Motor neuron (in vitro differentiated cells): ENCODE measurements at regions not wholly inside any gene's neighbourhood (a gene's known extent, or its start where the extent isn't known, plus 50 kb on each side); places are given as distances from the start of the nearest gene placed in this dataset.
"Not testable (repeated sequence)": the region's sequence is repeated elsewhere in the genome, so short reads cannot be mapped to it uniquely, and the experiment has no call there.

ENCODE experiments used
- ATAC-seq, 8 experiments: fragments of 200-7000 bp; cut with Tn5 transposase; replicated peaks in 6 of 8; 2 replicates each; pipeline ENCODE4 v1.8.0; 2021; ENCODE audit warnings: mild to moderate bottlenecking in 8 of 8, moderate library complexity in 8 of 8
- H3K27ac ChIP-seq, 2 donors: fragments of 250-450 bp; sonication (Bioruptor Pico); 2 replicates each; pipeline ENCODE4 v1.9.0; 2021; ENCODE audit warnings: antibody characterized with exemption in 2 of 2, mild to moderate bottlenecking in 2 of 2, moderate library complexity in 1 of 2
- H3K4me1 ChIP-seq, 2 donors: fragments of 250-450 bp; sonication (Bioruptor Pico); replicated peaks in 1 of 2; 2 replicates each; pipeline ENCODE4 v1.6.1; 2021; ENCODE audit warnings: antibody characterized with exemption in 2 of 2, mild to moderate bottlenecking in 2 of 2, moderate library complexity in 1 of 2
- H3K4me3 ChIP-seq, 5 donors: fragments of 250-450 bp; sonication (Bioruptor Pico); 2 replicates each; pipeline ENCODE4 v1.9.0; 2021; ENCODE audit warnings: antibody characterized with exemption in 5 of 5, mild to moderate bottlenecking in 5 of 5, moderate library complexity in 4 of 5
- WGBS, 10 experiments: fragments of 450-650 bp; shearing (Covaris generic); methylation state at CpG; one replicate each; pipeline ENCODE4 v1.0.0; 2022; 5-methylcytosine and 5-hydroxymethylcytosine counted together
- in situ Hi-C, 9 experiments: fragments of 400-800 bp; cut with MboI; loops; one replicate each; pipeline ENCODE4 v1.15.0; 2021; ENCODE audit warnings: low sequenced_read_pairs in 9 of 9, low pct_unique_long_range_greater_than_20kb in 2 of 9; ENCODE audit not compliant: unreplicated experiment in 9 of 9

DNA sequence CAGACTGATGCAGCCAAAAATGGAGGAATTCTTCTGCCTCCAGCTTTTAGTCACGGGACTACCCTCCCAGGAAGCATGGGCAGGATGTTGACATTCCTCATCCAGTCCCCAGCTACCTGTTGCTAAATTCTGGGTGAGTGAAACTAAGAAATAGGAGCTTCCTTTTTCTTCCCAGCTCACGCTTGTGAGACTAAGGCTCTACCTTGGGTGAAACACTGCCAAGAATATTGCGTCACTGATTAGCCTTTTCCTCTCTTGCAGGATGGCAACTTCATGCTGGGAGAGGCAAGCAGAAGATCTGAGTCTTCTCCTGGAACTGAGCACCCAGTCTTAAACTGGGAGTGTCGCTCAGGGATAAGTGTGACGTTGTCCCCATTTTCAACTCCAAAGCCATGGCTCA, 59.7 kb downstream of the RNU2-63P start:
- H3K4me1 ChIP-seq, in situ Hi-C loops, H3K27ac ChIP-seq, ATAC-seq, H3K4me3 ChIP-seq: not testable (repeated sequence)
- WGBS, 10 experiments: no CpG with 5 or more reads among the region's 5 CpGs

DNA sequence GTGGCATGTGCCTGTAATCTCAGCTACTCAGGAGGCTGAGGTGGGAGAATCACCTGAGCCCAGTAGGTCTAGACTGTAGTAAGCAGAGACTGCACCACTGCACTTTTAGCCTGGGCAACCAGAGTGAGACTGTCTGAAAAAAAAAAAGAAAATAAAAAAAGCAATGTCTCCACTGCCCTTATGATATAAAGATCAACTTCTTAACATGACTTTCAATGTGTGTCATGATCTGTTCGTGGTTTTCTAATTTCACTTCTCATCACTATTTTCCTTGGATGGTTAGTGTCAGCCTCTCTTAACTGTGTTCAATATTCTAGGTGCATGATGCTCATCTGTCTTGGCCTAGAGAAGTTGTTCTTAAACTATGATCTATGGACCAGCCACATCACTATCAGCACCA, 67.3 kb downstream of the RNU2-63P start:
- H3K4me3 ChIP-seq, H3K27ac ChIP-seq, ATAC-seq, H3K4me1 ChIP-seq, in situ Hi-C loops: not testable (repeated sequence)
- whole genome bisulfite sequencing, 10 experiments: no CpG with 5 or more reads among the region's 1 CpG

- H3K4me3 ChIP-seq, H3K4me1 ChIP-seq, in situ Hi-C loops, H3K27ac ChIP-seq: not testable (repeated sequence)
- WGBS, 10 experiments: no CpG with 5 or more reads among the region's 3 CpGs
- ATAC-seq: peak in 3 of 8 experiments; percentile 30 to 99 (median 97)
These were observed 69.5 kb downstream of the RNU2-63P start for GRCh38 chr2:87946644-87947370.

DNA sequence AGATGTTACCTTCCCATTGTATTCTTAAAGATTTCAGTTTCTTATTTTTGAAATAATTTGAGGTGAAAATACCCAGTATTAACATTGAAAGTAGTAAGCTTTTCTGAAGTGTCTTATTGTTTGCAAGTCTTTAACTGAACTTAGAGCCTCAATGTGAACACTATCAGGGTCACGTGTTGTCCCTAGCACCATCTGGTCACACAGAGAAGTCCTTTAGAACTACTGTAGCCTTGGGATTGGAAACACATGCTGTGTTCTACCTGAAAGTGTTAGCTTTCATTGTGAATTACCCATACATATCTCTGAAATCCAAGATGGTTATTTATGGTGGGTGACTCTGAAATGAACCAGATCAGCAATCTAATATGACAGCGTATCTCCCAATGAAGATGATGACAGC, 77.0 kb downstream of the RNU2-63P start:
- in situ Hi-C loops, H3K27ac ChIP-seq, H3K4me1 ChIP-seq, ATAC-seq, H3K4me3 ChIP-seq: not testable (repeated sequence)
- no CpG with 5 or more reads among the region's 2 CpGs for WGBS, 10 experiments

DNA sequence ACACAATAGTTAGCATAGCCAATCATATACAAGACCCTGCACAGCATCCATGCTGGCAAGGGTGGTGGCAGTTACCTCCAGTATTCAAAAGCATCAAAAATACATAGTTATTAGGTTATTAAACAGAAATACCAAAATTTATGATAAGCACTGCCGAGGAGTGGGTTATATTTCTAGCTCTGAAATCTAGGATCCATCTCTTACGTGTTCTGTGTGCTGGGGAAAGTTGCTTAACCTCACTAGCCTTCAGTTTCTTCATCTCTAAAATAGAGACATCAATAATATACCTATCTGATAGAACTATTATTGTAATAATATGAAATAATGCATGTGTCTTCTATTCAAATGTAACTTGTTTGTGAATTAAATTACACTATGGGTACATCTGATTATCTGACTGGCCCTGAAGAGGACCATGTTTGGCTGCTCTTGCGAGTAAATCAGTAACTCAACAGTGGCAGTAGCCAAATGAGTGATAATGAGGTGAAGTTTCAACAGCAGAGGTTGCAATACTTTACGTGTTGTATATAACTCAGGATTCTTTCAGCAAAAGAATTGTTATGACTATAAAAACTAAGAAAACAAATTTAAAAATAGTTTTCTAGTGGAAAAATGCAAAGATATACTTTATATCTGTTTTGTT, 93.5 kb upstream of the RGPD2 start:
- WGBS, 10 experiments: no CpG with 5 or more reads among the region's 4 CpGs
- in situ Hi-C loops, H3K4me3 ChIP-seq, ATAC-seq, H3K4me1 ChIP-seq, H3K27ac ChIP-seq: not testable (repeated sequence)

- H3K4me3 ChIP-seq, H3K4me1 ChIP-seq, in situ Hi-C loops, H3K27ac ChIP-seq, ATAC-seq: not testable (repeated sequence)
These were observed 91.6 kb upstream of the RGPD2 start for GRCh38 chr2:87917194-87917593.

GRCh38 chr2:87910848-87911247, 85.3 kb upstream of the RGPD2 start:
- ATAC-seq, H3K4me1 ChIP-seq, H3K27ac ChIP-seq, in situ Hi-C loops, H3K4me3 ChIP-seq: not testable (repeated sequence)
- no CpG with 5 or more reads among the region's 1 CpG for WGBS, 10 experiments

DNA sequence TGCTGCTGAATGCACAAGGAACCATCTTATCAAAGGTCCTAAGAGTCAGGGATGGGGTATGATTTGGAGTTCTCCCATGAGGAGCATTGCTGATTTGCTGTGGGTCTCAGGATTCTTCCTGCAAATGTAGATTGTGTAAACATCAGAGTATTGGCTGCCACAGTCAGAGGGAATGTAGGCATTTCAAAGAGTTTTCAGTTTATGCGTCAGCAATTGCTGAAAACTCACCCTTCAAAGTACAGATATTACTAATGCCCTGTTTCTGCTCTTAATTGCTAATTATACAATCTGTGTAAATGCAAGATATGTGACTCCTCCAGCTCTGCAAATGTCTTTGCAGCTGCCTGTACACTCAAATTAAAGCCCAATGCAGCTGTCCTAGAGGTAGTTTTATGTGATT, 83.4 kb upstream of the RGPD2 start:
- no CpG with 5 or more reads among the region's 1 CpG for WGBS, 10 experiments

GRCh38 chr2:87907556-87908099, 82.0 kb upstream of the RGPD2 start:
- H3K27ac ChIP-seq, H3K4me1 ChIP-seq, ATAC-seq, H3K4me3 ChIP-seq, in situ Hi-C loops: not testable (repeated sequence)
- no CpG with 5 or more reads among the region's 4 CpGs for WGBS, 10 experiments

More for the DNA sequence above, 83.4 kb upstream of the RGPD2 start:
- H3K4me1 ChIP-seq, H3K4me3 ChIP-seq, H3K27ac ChIP-seq, in situ Hi-C loops: not testable (repeated sequence)
- ATAC-seq: peak in 3 of 8 experiments; percentile 59 to 83 (median 79)

GRCh38 chr2:87903242-87904114, 77.9 kb upstream of the RGPD2 start:
- H3K27ac ChIP-seq, H3K4me3 ChIP-seq, H3K4me1 ChIP-seq, in situ Hi-C loops: not testable (repeated sequence)
- WGBS, 10 experiments: no CpG with 5 or more reads among the region's 6 CpGs
- peak in 3 of 8 experiments; percentile 29 to 83 (median 56) for ATAC-seq

GRCh38 chr2:87883659-87884058, 58.1 kb upstream of the RGPD2 start:
- ATAC-seq, H3K4me3 ChIP-seq, H3K4me1 ChIP-seq, in situ Hi-C loops, H3K27ac ChIP-seq: not testable (repeated sequence)
- WGBS, 10 experiments: 50 to 83% (median 66%) methylated on average over 1 to 3 of the region's 6 CpGs; no CpG with 5 or more reads in 4 of the 10 experiments
